Activated CD8-positive, alpha-beta T cell treated with anti-CD3 and anti-CD28 coated beads for 36 hours (primary cell): ENCODE measurements at regions not wholly inside any gene's neighbourhood (a gene's known extent, or its start where the extent isn't known, plus 50 kb on each side); places are given as distances from the start of the nearest gene placed in this dataset.

Source experiments
- ATAC-seq: fragments of 200-7000 bp; cut with Tn5 transposase; one replicate; pipeline ENCODE4 v1.10.0; 2021; ENCODE audit warnings: mild to moderate bottlenecking, moderate library complexity
- CTCF ChIA-PET: fragments of 350-600 bp; sonication (Branson Sonifier 250); formaldehyde crosslinking; loops from one replicate; lab custom pipeline; 2021; ENCODE audit warnings: antibody characterized with exemption; lab: Charles Lee
- POLR2A ChIA-PET: fragments of 350-600 bp; sonication (Branson Sonifier 250); formaldehyde crosslinking; loops from one replicate; lab custom pipeline; 2021; ENCODE audit warnings: antibody characterized with exemption; lab: Charles Lee
- DNase-seq: peaks from one replicate; pipeline ENCODE4 v3.0.0-alpha.2; 2020
- H3K27ac Mint-ChIP-seq: one replicate; pipeline ENCODE4 v1.8.0; 2021; ENCODE audit warnings: mild to moderate bottlenecking, mixed read lengths
- H3K27me3 Mint-ChIP-seq: one replicate; pipeline ENCODE4 v1.8.0; 2021; ENCODE audit warnings: mixed read lengths
- H3K36me3 Mint-ChIP-seq: one replicate; pipeline ENCODE4 v1.8.0; 2021; ENCODE audit warnings: low read depth, mixed read lengths
- H3K4me1 Mint-ChIP-seq: one replicate; pipeline ENCODE4 v1.8.0; 2021; ENCODE audit warnings: low read depth, mixed read lengths
- H3K4me3 Mint-ChIP-seq: one replicate; pipeline ENCODE4 v1.8.0; 2021; ENCODE audit warnings: mild to moderate bottlenecking, moderate library complexity, mixed read lengths
- H3K9me3 Mint-ChIP-seq: one replicate; pipeline ENCODE4 v1.8.0; 2021; ENCODE audit warnings: mixed read lengths
- CTCF ChIP-seq: fragments of 200-600 bp; IDR thresholded peaks from one replicate; pipeline ENCODE4 v1.8.0; 2022; ENCODE audit warnings: antibody characterized with exemption, mild to moderate bottlenecking
- intact Hi-C: fragments of 100-400 bp; cut with micrococcal nuclease; formaldehyde crosslinking; loops from one replicate; pipeline ENCODE4 v1.10.0; 2022

GRCh38 chr6:156545931-156546330 lies 231.2 kb upstream of the ARID1B start:
- H3K4me3 Mint-ChIP-seq: no peak overlapping the region
- ChIA-PET POLR2A (no interaction called here), CTCF (no interaction called here)
- H3K4me1 Mint-ChIP-seq: no peaks in the 10 kb centered on the region
- no peaks in the 10 kb centered on the region for H3K9me3 Mint-ChIP-seq
- ATAC-seq (no peak), DNase-seq (no peak)
- H3K27me3 Mint-ChIP-seq: peaks cover 3% of the 10 kb centered on the region
- intact Hi-C loops: no loop called here
- no peaks in the 10 kb centered on the region for H3K36me3 Mint-ChIP-seq
- H3K27ac Mint-ChIP-seq: no peak overlapping the region
- no peak for TF ChIP-seq CTCF

GRCh38 chr6:156545021-156545420 lies 232.2 kb upstream of the ARID1B start:
- Mint-ChIP-seq H3K9me3 (no peaks in the 10 kb centered on the region), H3K36me3 (no peaks in the 10 kb centered on the region), H3K27ac (no peak overlapping the region), H3K4me1 (no peaks in the 10 kb centered on the region), H3K4me3 (no peak overlapping the region), H3K27me3 (peaks cover 3% of the 10 kb centered on the region)
- POLR2A ChIA-PET: no interaction called here
- CTCF ChIA-PET: interaction anchor here (1.2 kb wide), 1 partner anchor 9 kb away, joined by 3 read pairs; no protein-coding TSS in a partner anchor
- DNase-seq (no peak), ATAC-seq (no peak)
- intact Hi-C loops: no loop called here
- TF ChIP-seq CTCF: no peak

GRCh38 chr6:156544046-156544445 lies 233.1 kb upstream of the ARID1B start:
- Mint-ChIP-seq H3K36me3 (no peaks in the 10 kb centered on the region), H3K4me3 (no peak overlapping the region), H3K27ac (no peak overlapping the region), H3K4me1 (no peaks in the 10 kb centered on the region), H3K27me3 (peaks cover 3% of the 10 kb centered on the region), H3K9me3 (no peaks in the 10 kb centered on the region)
- TF ChIP-seq CTCF: no peak
- DNase-seq: no peak
- POLR2A ChIA-PET: no interaction called here
- CTCF ChIA-PET: interaction anchor here (1.2 kb wide), 1 partner anchor 8 kb away, joined by 3 read pairs; no protein-coding TSS in a partner anchor
- intact Hi-C loops: no loop called here
- ATAC-seq: no peak

- intact Hi-C loops: no loop called here
Observed at GRCh38 chr6:156543431-156543830, 233.7 kb upstream of the ARID1B start.

More at GRCh38 chr6:156543431-156543830, 233.7 kb upstream of the ARID1B start:
- peaks cover 3% of the 10 kb centered on the region for H3K27me3 Mint-ChIP-seq
- H3K4me1 Mint-ChIP-seq: no peaks in the 10 kb centered on the region
- H3K27ac Mint-ChIP-seq: no peak overlapping the region
- ATAC-seq (no peak), DNase-seq (no peak)
- ChIA-PET CTCF (no interaction called here), POLR2A (no interaction called here)
- no peak for TF ChIP-seq CTCF
- H3K36me3 Mint-ChIP-seq: no peaks in the 10 kb centered on the region
- H3K9me3 Mint-ChIP-seq: no peaks in the 10 kb centered on the region
- H3K4me3 Mint-ChIP-seq: no peak overlapping the region
